ENCODE measurements at regions not wholly inside any gene's neighbourhood (a gene's known extent, or its start where the extent isn't known, plus 50 kb on each side); places are given as distances from the start of the nearest gene placed in this dataset.
A peak's percentile ranks its signal among the peaks of the same experiment; 100 is the strongest.

GRCh38 chr6:22027040-22027725, 269.7 kb downstream of the PRL start:
- Histone ChIP-seq H3K36me3 (ENCODE audit: control insufficient read depth in 2 of 2, insufficient read depth in 2 of 2, low read length in 2 of 2) (no peaks in the 10 kb centered on the region), H3K4me3 (ENCODE audit: low read length in 2 of 2) (no peak overlapping the region), H3K9ac (ENCODE audit: low read length in 2 of 2) (no peak overlapping the region), H3K4me1 (ENCODE audit: control insufficient read depth, insufficient read depth, low read length) (peaks cover 8% of the 10 kb centered on the region), H3K27me3 (ENCODE audit: control insufficient read depth in 1 of 2, insufficient read depth in 2 of 2, low read length in 2 of 2) (no peaks in the 10 kb centered on the region), H3K9me3 (ENCODE audit: control insufficient read depth in 2 of 2, low read length in 2 of 2) (no peaks in the 10 kb centered on the region), H3K27ac (ENCODE audit: low read length) (no peak overlapping the region)

GRCh38 chr6:22028403-22029090, 268.3 kb downstream of the PRL start:
- no peaks in the 10 kb centered on the region for H3K9me3 ChIP-seq (ENCODE audit: control insufficient read depth in 2 of 2, low read length in 2 of 2)
- H3K27ac ChIP-seq (ENCODE audit: low read length), result no peak overlapping the region
- no peak overlapping the region for H3K9ac ChIP-seq (ENCODE audit: low read length in 2 of 2)
- H3K36me3 ChIP-seq (ENCODE audit: control insufficient read depth in 2 of 2, insufficient read depth in 2 of 2, low read length in 2 of 2), result no peaks in the 10 kb centered on the region
- peaks cover 8% of the 10 kb centered on the region for H3K4me1 ChIP-seq (ENCODE audit: control insufficient read depth, insufficient read depth, low read length)
- no peaks in the 10 kb centered on the region for H3K27me3 ChIP-seq (ENCODE audit: control insufficient read depth in 1 of 2, insufficient read depth in 2 of 2, low read length in 2 of 2)
- H3K4me3 ChIP-seq (ENCODE audit: low read length in 2 of 2), result peak overlapping the region in 1 of 2 donors; percentile 24

- Histone ChIP-seq H3K9me3 (ENCODE audit: control insufficient read depth in 2 of 2, low read length in 2 of 2) (no peaks in the 10 kb centered on the region), H3K4me1 (ENCODE audit: control insufficient read depth, insufficient read depth, low read length) (peaks cover 8% of the 10 kb centered on the region), H3K27ac (ENCODE audit: low read length) (no peak overlapping the region), H3K4me3 (ENCODE audit: low read length in 2 of 2) (no peak overlapping the region), H3K36me3 (ENCODE audit: control insufficient read depth in 2 of 2, insufficient read depth in 2 of 2, low read length in 2 of 2) (no peaks in the 10 kb centered on the region), H3K9ac (ENCODE audit: low read length in 2 of 2) (no peak overlapping the region), H3K27me3 (ENCODE audit: control insufficient read depth in 1 of 2, insufficient read depth in 2 of 2, low read length in 2 of 2) (no peaks in the 10 kb centered on the region)
Observed at GRCh38 chr6:22029171-22029570, 267.7 kb downstream of the PRL start.

- Histone ChIP-seq H3K36me3 (ENCODE audit: control insufficient read depth in 2 of 2, insufficient read depth in 2 of 2, low read length in 2 of 2) (no peaks in the 10 kb centered on the region), H3K9me3 (ENCODE audit: control insufficient read depth in 2 of 2, low read length in 2 of 2) (no peaks in the 10 kb centered on the region), H3K9ac (ENCODE audit: low read length in 2 of 2) (no peak overlapping the region), H3K27ac (ENCODE audit: low read length) (no peak overlapping the region), H3K27me3 (ENCODE audit: control insufficient read depth in 1 of 2, insufficient read depth in 2 of 2, low read length in 2 of 2) (no peaks in the 10 kb centered on the region), H3K4me3 (ENCODE audit: low read length in 2 of 2) (no peak overlapping the region), H3K4me1 (ENCODE audit: control insufficient read depth, insufficient read depth, low read length) (peaks cover 3% of the 10 kb centered on the region)
Observed at GRCh38 chr6:22030730-22031619, 265.9 kb downstream of the PRL start.

- H3K4me1 ChIP-seq (ENCODE audit: control insufficient read depth, insufficient read depth, low read length), result no peaks in the 10 kb centered on the region
- H3K9me3 ChIP-seq (ENCODE audit: control insufficient read depth in 2 of 2, low read length in 2 of 2), result no peaks in the 10 kb centered on the region
- no peak overlapping the region for H3K9ac ChIP-seq (ENCODE audit: low read length in 2 of 2)
- no peaks in the 10 kb centered on the region for H3K36me3 ChIP-seq (ENCODE audit: control insufficient read depth in 2 of 2, insufficient read depth in 2 of 2, low read length in 2 of 2)
- H3K27me3 ChIP-seq (ENCODE audit: control insufficient read depth in 1 of 2, insufficient read depth in 2 of 2, low read length in 2 of 2), result no peaks in the 10 kb centered on the region
- H3K4me3 ChIP-seq (ENCODE audit: low read length in 2 of 2), result no peak overlapping the region
- H3K27ac ChIP-seq (ENCODE audit: low read length), result no peak overlapping the region
Observed at GRCh38 chr6:22035690-22036089, 261.1 kb downstream of the PRL start.

GRCh38 chr6:22036275-22036674, 260.6 kb downstream of the PRL start:
- no peaks in the 10 kb centered on the region for H3K27me3 ChIP-seq (ENCODE audit: control insufficient read depth in 1 of 2, insufficient read depth in 2 of 2, low read length in 2 of 2)
- no peak overlapping the region for H3K27ac ChIP-seq (ENCODE audit: low read length)
- peaks cover 0 to 2% of the 10 kb centered on the region in 2 donors for H3K9me3 ChIP-seq (ENCODE audit: control insufficient read depth in 2 of 2, low read length in 2 of 2)
- no peak overlapping the region for H3K9ac ChIP-seq (ENCODE audit: low read length in 2 of 2)
- no peak overlapping the region for H3K4me3 ChIP-seq (ENCODE audit: low read length in 2 of 2)
- H3K4me1 ChIP-seq (ENCODE audit: control insufficient read depth, insufficient read depth, low read length), result no peaks in the 10 kb centered on the region
- H3K36me3 ChIP-seq (ENCODE audit: control insufficient read depth in 2 of 2, insufficient read depth in 2 of 2, low read length in 2 of 2), result no peaks in the 10 kb centered on the region

GRCh38 chr6:22036699-22037098, 260.1 kb downstream of the PRL start:
- no peaks in the 10 kb centered on the region for H3K4me1 ChIP-seq (ENCODE audit: control insufficient read depth, insufficient read depth, low read length)
- H3K9me3 ChIP-seq (ENCODE audit: control insufficient read depth in 2 of 2, low read length in 2 of 2), result peaks cover 0 to 2% of the 10 kb centered on the region in 2 donors
- no peaks in the 10 kb centered on the region for H3K36me3 ChIP-seq (ENCODE audit: control insufficient read depth in 2 of 2, insufficient read depth in 2 of 2, low read length in 2 of 2)
- H3K4me3 ChIP-seq (ENCODE audit: low read length in 2 of 2), result no peak overlapping the region
- no peak overlapping the region for H3K27ac ChIP-seq (ENCODE audit: low read length)
- no peaks in the 10 kb centered on the region for H3K27me3 ChIP-seq (ENCODE audit: control insufficient read depth in 1 of 2, insufficient read depth in 2 of 2, low read length in 2 of 2)
- no peak overlapping the region for H3K9ac ChIP-seq (ENCODE audit: low read length in 2 of 2)

- Histone ChIP-seq H3K9ac (ENCODE audit: low read length in 2 of 2) (no peak overlapping the region), H3K4me1 (ENCODE audit: control insufficient read depth, insufficient read depth, low read length) (peaks cover 10% of the 10 kb centered on the region), H3K4me3 (ENCODE audit: low read length in 2 of 2) (no peak overlapping the region), H3K27me3 (ENCODE audit: control insufficient read depth in 1 of 2, insufficient read depth in 2 of 2, low read length in 2 of 2) (no peaks in the 10 kb centered on the region), H3K27ac (ENCODE audit: low read length) (no peak overlapping the region), H3K9me3 (ENCODE audit: control insufficient read depth in 2 of 2, low read length in 2 of 2) (peaks cover 0 to 2% of the 10 kb centered on the region in 2 donors), H3K36me3 (ENCODE audit: control insufficient read depth in 2 of 2, insufficient read depth in 2 of 2, low read length in 2 of 2) (no peaks in the 10 kb centered on the region)
Observed at GRCh38 chr6:22041797-22042480, 254.9 kb downstream of the PRL start.

- H3K27ac ChIP-seq (ENCODE audit: low read length), result no peak overlapping the region
- peaks cover 0 to 2% of the 10 kb centered on the region in 2 donors for H3K9me3 ChIP-seq (ENCODE audit: control insufficient read depth in 2 of 2, low read length in 2 of 2)
- H3K4me3 ChIP-seq (ENCODE audit: low read length in 2 of 2), result no peak overlapping the region
- H3K36me3 ChIP-seq (ENCODE audit: control insufficient read depth in 2 of 2, insufficient read depth in 2 of 2, low read length in 2 of 2), result no peaks in the 10 kb centered on the region
- peaks cover 10% of the 10 kb centered on the region for H3K4me1 ChIP-seq (ENCODE audit: control insufficient read depth, insufficient read depth, low read length)
- no peak overlapping the region for H3K9ac ChIP-seq (ENCODE audit: low read length in 2 of 2)
- H3K27me3 ChIP-seq (ENCODE audit: control insufficient read depth in 1 of 2, insufficient read depth in 2 of 2, low read length in 2 of 2), result no peaks in the 10 kb centered on the region
Observed at GRCh38 chr6:22042706-22043105, 254.1 kb downstream of the PRL start.

GRCh38 chr6:22043284-22043962, 253.4 kb downstream of the PRL start:
- H3K36me3 ChIP-seq (ENCODE audit: control insufficient read depth in 2 of 2, insufficient read depth in 2 of 2, low read length in 2 of 2), result no peaks in the 10 kb centered on the region
- no peak overlapping the region for H3K27ac ChIP-seq (ENCODE audit: low read length)
- no peak overlapping the region for H3K9ac ChIP-seq (ENCODE audit: low read length in 2 of 2)
- H3K4me1 ChIP-seq (ENCODE audit: control insufficient read depth, insufficient read depth, low read length), result peaks cover 10% of the 10 kb centered on the region
- H3K9me3 ChIP-seq (ENCODE audit: control insufficient read depth in 2 of 2, low read length in 2 of 2), result peaks cover 0 to 2% of the 10 kb centered on the region in 2 donors
- H3K27me3 ChIP-seq (ENCODE audit: control insufficient read depth in 1 of 2, insufficient read depth in 2 of 2, low read length in 2 of 2), result no peaks in the 10 kb centered on the region
- peak overlapping the region in 1 of 2 donors; percentile 57 for H3K4me3 ChIP-seq (ENCODE audit: low read length in 2 of 2)

Measured in stomach smooth muscle (tissue), 2 donors.